Heart left ventricle (tissue), 16 donors: ENCODE measurements at regions not wholly inside any gene's neighbourhood (a gene's known extent, or its start where the extent isn't known, plus 50 kb on each side); places are given as distances from the start of the nearest gene placed in this dataset.
A peak's percentile ranks its signal among the peaks of the same experiment; 100 is the strongest.

Experiments used
- ATAC-seq, 4 donors: fragments of 200-7000 bp; cut with Tn5 transposase; one replicate each; pipeline ENCODE4 v1.9.1; 2020 to 2022; ENCODE audit warnings: moderate library complexity in 4 of 4, mild to moderate bottlenecking in 3 of 4, moderate number of reproducible peaks in 1 of 4
- DNase-seq, 5 donors: peaks; one replicate each; pipeline ENCODE4 v3.0.0-alpha.2; 2020
- H3K27ac ChIP-seq, 12 donors: fragments of 200-600 bp; sonication (generic) in 4 of 12; one replicate each; pipeline versions ENCODE4 v1.5.0 to v1.8.0; 2016 to 2022; ENCODE audit warnings: mild to moderate bottlenecking in 2 of 12
- H3K27me3 ChIP-seq, 9 donors: fragments of 200-600 bp; sonication (generic) in 2 of 9; one replicate each; pipeline versions ENCODE4 v1.5.1 to v1.8.0; 2016 to 2022; ENCODE audit warnings: mild to moderate bottlenecking in 3 of 9
- H3K36me3 ChIP-seq, 9 donors: fragments of 200-600 bp; sonication (generic) in 2 of 9; one replicate each; pipeline versions ENCODE4 v1.5.0 to v1.8.0; 2018 to 2022; ENCODE audit warnings: mild to moderate bottlenecking in 2 of 9
- H3K4me1 ChIP-seq, 12 donors: fragments of 200-600 bp; sonication (generic) in 4 of 12; one replicate each; pipeline versions ENCODE4 v1.5.0 to v1.8.0; 2016 to 2022; ENCODE audit warnings: mild to moderate bottlenecking in 3 of 12
- H3K4me3 ChIP-seq, 12 donors: fragments of 200-600 bp; sonication (generic) in 4 of 12; one replicate each; pipeline versions ENCODE4 v1.5.0 to v1.8.0; 2017 to 2022; ENCODE audit warnings: mild to moderate bottlenecking in 9 of 12, moderate library complexity in 4 of 12
- H3K9me3 ChIP-seq, 12 donors: fragments of 200-600 bp; sonication (generic) in 4 of 12; one replicate each; pipeline versions ENCODE4 v1.5.0 to v1.8.0; 2016 to 2022; ENCODE audit warnings: mild to moderate bottlenecking in 1 of 12
- POLR2A ChIP-seq, 2 donors: fragments of 450-650 bp; IDR thresholded peaks; one replicate each; pipeline ENCODE4 v1.6.1; 2017; ENCODE audit warnings: antibody characterized with exemption in 2 of 2, mild to moderate bottlenecking in 2 of 2, moderate library complexity in 2 of 2
- WGBS, 4 donors: extraction: QIAGEN DNeasy Blood & Tissue Kit in 2 of 4; methylation state at CpG; one replicate each; pipeline versions ENCODE4 v1.1.5 to v1.1.7; 2013 to 2018; 5-methylcytosine and 5-hydroxymethylcytosine counted together
- intact Hi-C, 10 donors: fragments of 100-400 bp; cut with DNase I; formaldehyde crosslinking; loops; one replicate each; pipeline versions ENCODE4 v1.11.1 to v1.14.2; 2022
- TF ChIP-seq, protein P1 (sequence below), 12 donors: fragments of 200-600 bp; sonication (generic) in 4 of 12; IDR thresholded peaks; one replicate each; pipeline versions ENCODE4 v1.5.0 to v1.8.0; 2018 to 2022; ENCODE audit warnings: antibody characterized with exemption in 12 of 12, mild to moderate bottlenecking in 5 of 12
- donor health status: ischemic (EF 13 %, LVEDD 7.1; RV severe dilation, severe dysfunction).
- donor health status: healthy with polysubstance abuse.
- donor health status: DM: no; HTN: yes; CAD: no.
- donor health status: DM: no; HTN: no; CAD: no.
- donor health status: ischemic (EF 25% LVEDD 6.9; RV normal size, moderate dysfunction).
- donor health status: ischemic (EF 25% LVEDD 5.7; RV mildly dilated, moderate dysfunction).
- donor health status: healthy.
- donor health status: DM: yes; HTN: yes; CAD: no.
- donor health status: ischemic (EF 35%, LVEDD 5.7; RV mildly dilated, moderate dysfunction).
- donor health status: nonischemic (EF 11% LVEDD 7.7; RV severe dilation, severe dysfunction).
- donor health status: DM: yes; HTN: yes; CAD: no.
- donor health status: PGD.
- donor health status: ischemic (EF 29% LVEDD 5.4; RV normal size, mild dysfunction).
- donor health status: nonischemic (EF 23%, LVEDD 6.1; RV moderate dilation, normal function).

DNA sequence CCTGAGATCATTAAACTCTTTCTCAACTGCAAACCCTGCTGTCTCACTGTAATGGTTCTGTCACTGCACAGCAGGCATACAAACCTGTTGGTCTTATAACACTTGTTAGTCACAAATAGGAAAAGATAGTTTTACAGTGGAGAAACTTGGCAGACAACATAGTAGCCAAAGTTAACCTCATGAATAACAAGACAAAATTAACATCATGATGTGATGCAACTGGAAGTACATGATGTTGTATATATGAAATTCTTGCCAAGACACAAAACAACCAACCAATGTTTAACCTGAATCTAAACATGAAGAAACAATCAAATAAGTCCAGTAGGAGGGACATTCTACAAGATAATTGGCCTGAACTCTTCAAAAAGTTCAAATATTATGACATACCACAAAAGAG is 189.3 kb downstream of the RNF152 start:
- no peak for ATAC-seq
- Histone ChIP-seq H3K27ac (no peak overlapping the region), H3K4me3 (no peak overlapping the region), H3K4me1 (peaks cover 0 to 4% (median 0%) of the 10 kb centered on the region in 12 donors), H3K27me3 (no peaks in the 10 kb centered on the region), H3K9me3 (peaks cover 0 to 7% (median 0%) of the 10 kb centered on the region in 12 donors), H3K36me3 (no peaks in the 10 kb centered on the region)
- intact Hi-C loops: loop anchor here in 2 of 10 donors (10.0 kb wide), 2 partner anchors 49 to 59 kb away; no protein-coding TSS in a partner anchor
- TF ChIP-seq, protein P1, sequence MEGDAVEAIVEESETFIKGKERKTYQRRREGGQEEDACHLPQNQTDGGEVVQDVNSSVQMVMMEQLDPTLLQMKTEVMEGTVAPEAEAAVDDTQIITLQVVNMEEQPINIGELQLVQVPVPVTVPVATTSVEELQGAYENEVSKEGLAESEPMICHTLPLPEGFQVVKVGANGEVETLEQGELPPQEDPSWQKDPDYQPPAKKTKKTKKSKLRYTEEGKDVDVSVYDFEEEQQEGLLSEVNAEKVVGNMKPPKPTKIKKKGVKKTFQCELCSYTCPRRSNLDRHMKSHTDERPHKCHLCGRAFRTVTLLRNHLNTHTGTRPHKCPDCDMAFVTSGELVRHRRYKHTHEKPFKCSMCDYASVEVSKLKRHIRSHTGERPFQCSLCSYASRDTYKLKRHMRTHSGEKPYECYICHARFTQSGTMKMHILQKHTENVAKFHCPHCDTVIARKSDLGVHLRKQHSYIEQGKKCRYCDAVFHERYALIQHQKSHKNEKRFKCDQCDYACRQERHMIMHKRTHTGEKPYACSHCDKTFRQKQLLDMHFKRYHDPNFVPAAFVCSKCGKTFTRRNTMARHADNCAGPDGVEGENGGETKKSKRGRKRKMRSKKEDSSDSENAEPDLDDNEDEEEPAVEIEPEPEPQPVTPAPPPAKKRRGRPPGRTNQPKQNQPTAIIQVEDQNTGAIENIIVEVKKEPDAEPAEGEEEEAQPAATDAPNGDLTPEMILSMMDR (IDR thresholded peaks at IDR 0.05): no peak
- TF ChIP-seq POLR2A (IDR thresholded peaks at IDR 0.05): no peak
- no peak for DNase-seq

DNA sequence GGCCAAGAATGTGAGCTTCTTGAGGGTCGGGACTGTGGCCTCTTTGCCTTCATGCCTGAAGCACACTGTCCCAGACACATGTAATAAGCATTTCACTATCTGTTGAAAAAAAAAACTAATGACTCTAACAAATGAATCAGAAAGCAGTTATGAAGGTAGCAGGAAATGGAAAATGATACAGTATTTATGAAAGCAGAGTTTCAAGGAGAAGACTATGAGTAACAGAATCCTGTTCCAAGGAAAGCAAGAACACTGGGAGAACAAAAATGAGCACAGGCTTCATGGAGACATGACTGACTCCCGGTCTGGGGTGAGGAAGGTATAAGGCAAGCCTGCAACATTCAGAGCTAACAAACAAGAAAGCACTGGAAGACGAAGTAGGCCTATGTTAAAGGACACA is 190.8 kb downstream of the RNF152 start:
- H3K27me3 ChIP-seq: no peaks in the 10 kb centered on the region
- intact Hi-C loops: loop anchor here in 2 of 10 donors (10.0 kb wide), 2 partner anchors 47 to 57 kb away; no protein-coding TSS in a partner anchor
- WGBS, 4 donors: 67 to 76% (median 74%) methylated on average over 3 of the region's 3 CpGs
- TF ChIP-seq POLR2A (IDR thresholded peaks at IDR 0.05): no peak
- TF ChIP-seq, protein P1 (IDR thresholded peaks at IDR 0.05): no peak
- H3K4me3 ChIP-seq: no peak overlapping the region
- peak in 3 of 4 donors; percentile 20 to 67 (median 36) for ATAC-seq
- no peaks in the 10 kb centered on the region for H3K4me1 ChIP-seq
- peaks cover 0 to 7% (median 0%) of the 10 kb centered on the region in 12 donors for H3K9me3 ChIP-seq
- peak overlapping the region in 4 of 12 donors; percentile 16 to 57 (median 32) for H3K27ac ChIP-seq
- DNase-seq: no peak
- H3K36me3 ChIP-seq: no peaks in the 10 kb centered on the region

DNA sequence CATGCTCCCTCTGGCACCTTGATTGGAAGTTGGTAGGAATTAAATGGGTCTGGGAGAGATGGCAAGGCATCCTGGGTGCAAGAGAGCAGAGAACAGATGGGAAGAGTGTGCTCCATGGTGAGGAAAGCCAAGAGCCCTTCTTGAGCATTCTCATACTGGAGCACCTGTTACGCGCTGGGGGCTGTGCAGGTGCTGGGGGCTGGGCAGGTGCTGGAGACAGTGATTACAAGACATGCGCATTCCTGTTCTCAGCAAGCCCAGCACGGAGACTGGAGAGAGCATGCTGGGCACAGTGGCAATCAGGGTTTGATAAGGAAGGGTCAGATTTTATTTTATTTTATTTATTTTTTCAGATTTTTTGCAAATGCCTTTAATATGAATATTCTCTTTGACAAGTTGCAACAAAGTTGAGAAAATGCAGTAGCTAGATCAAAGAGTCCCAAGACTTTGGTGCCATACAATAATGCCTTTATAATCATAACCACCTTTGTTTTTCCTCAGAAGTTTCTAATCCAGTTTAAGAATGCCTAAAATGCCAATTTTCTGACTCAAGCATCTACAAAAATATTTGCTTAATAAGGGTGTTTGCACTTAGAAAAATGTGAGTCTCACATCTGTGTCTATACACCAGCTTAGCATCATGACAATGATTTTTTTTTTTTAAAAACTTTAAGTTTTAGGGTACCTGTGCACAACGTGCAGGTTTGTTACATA is 193.3 kb downstream of the RNF152 start:
- ATAC-seq: no peak
- no peaks in the 10 kb centered on the region for H3K36me3 ChIP-seq
- TF ChIP-seq POLR2A (IDR thresholded peaks at IDR 0.05): no peak
- TF ChIP-seq, protein P1 (IDR thresholded peaks at IDR 0.05): no peak
- intact Hi-C loops: loop anchor here in 2 of 10 donors (10.0 kb wide), 2 partner anchors 45 to 55 kb away; no protein-coding TSS in a partner anchor
- H3K4me3 ChIP-seq: no peak overlapping the region
- H3K27ac ChIP-seq: no peak overlapping the region
- H3K4me1 ChIP-seq: no peaks in the 10 kb centered on the region
- H3K9me3 ChIP-seq: peaks cover 0 to 16% (median 1%) of the 10 kb centered on the region in 12 donors
- no peak for DNase-seq
- no peaks in the 10 kb centered on the region for H3K27me3 ChIP-seq
- WGBS, 4 donors: 86 to 91% (median 89%) methylated on average over 5 of the region's 5 CpGs

DNA sequence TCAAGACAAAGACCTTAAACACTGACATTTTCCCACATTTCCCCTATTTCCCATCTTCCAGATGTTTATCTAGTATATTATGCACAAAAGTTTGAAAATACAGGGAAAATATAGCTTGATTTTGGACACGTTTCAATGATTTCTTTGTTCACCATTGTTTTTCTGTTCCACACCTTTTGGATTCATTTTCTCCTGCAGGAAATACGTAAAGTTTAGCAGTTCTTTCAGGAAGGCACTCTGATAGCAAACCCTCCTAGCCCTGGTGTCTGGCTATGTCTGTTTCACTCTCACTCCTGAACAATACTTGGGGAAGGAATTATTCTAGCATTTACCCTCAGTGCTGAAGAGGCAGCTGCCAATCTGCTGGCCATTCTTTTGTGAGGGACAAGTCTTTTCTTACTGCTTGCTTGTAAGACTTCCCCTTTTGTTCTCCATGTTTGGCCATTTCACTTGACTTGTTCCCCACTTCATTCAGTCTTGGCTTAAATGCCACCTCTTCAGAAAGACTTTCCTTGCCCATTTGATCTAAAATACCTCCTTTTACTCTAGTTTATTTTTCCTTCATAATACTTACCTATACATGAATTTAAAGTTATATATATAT is 195.4 kb downstream of the RNF152 start:
- ATAC-seq: peak in 1 of 4 donors; percentile 48
- intact Hi-C loops: no loop called here

More for the DNA sequence above, 195.4 kb downstream of the RNF152 start:
- Histone ChIP-seq H3K4me1 (no peaks in the 10 kb centered on the region), H3K4me3 (no peak overlapping the region), H3K36me3 (no peaks in the 10 kb centered on the region), H3K9me3 (peaks cover 0 to 14% (median 1%) of the 10 kb centered on the region in 12 donors), H3K27me3 (no peaks in the 10 kb centered on the region), H3K27ac (no peak overlapping the region)
- WGBS, 4 donors: 64 to 75% (median 66%) methylated on average over 2 of the region's 2 CpGs
- no peak for TF ChIP-seq POLR2A (IDR thresholded peaks at IDR 0.05)
- TF ChIP-seq, protein P1 (IDR thresholded peaks at IDR 0.05): no peak
- no peak for DNase-seq
